OCI-LY3 (cell line): ENCODE measurements at regions not wholly inside any gene's neighbourhood (a gene's known extent, or its start where the extent isn't known, plus 50 kb on each side); places are given as distances from the start of the nearest gene placed in this dataset.

Experiments
- CTCF ChIP-seq: fragments of 200-600, 300-600 bp; sonication (generic); IDR thresholded peaks from 2 replicates; pipeline ENCODE4 v1.5.1; 2014; ENCODE audit warnings: antibody characterized with exemption, low read length, low read depth
- EZH2phosphoT487 ChIP-seq: fragments of 200-600 bp; shearing (Covaris generic); IDR thresholded peaks from 2 replicates; pipeline ENCODE4 v1.6.1; 2018; ENCODE audit warnings: antibody characterized with exemption, mixed run types, low read depth

GRCh38 chr5:90141984-90142383, 267.6 kb downstream of the CETN3 start:
- no peak for TF ChIP-seq CTCF
- no peak for TF ChIP-seq EZH2phosphoT487
